ENCODE measurements at regions not wholly inside any gene's neighbourhood (a gene's known extent, or its start where the extent isn't known, plus 50 kb on each side); places are given as distances from the start of the nearest gene placed in this dataset.

DNA sequence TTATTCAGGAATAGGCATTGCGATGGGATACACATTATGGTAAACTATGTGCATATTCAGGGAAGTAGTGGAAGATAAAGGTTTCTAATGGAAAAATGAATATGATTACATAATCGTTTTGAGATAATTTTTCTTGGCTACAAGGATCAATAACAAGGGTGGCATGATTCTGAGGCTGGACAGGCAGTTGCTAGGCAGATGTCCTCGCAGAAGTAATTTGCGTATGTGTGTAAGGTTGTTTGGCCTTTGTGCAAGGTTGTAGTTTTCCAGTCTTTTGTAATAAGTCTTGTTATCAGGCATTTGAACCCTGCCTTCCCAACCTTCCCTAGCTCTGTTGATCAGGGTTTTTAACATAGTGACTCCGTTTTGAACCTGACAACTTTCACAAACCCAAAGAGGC, 59.7 kb downstream of the RGS12 start:
- intact Hi-C loops (cut with DNase I; ENCODE audit: low total_unique reads), result no loop called here
- no peak for DNase-seq
- WGBS, 5 donors, result 87 to 94% (median 90%) methylated on average over 5 of the region's 5 CpGs
- H3K4me3 ChIP-seq, result no peak overlapping the region
- H3K27ac ChIP-seq, result no peak overlapping the region
- no peaks in the 10 kb centered on the region for H3K27me3 ChIP-seq
- no peaks in the 10 kb centered on the region for H3K9me3 ChIP-seq
- H3K4me1 ChIP-seq, result peaks cover 0 to 14% (median 3%) of the 10 kb centered on the region in 4 donors
- TF ChIP-seq, protein P1, sequence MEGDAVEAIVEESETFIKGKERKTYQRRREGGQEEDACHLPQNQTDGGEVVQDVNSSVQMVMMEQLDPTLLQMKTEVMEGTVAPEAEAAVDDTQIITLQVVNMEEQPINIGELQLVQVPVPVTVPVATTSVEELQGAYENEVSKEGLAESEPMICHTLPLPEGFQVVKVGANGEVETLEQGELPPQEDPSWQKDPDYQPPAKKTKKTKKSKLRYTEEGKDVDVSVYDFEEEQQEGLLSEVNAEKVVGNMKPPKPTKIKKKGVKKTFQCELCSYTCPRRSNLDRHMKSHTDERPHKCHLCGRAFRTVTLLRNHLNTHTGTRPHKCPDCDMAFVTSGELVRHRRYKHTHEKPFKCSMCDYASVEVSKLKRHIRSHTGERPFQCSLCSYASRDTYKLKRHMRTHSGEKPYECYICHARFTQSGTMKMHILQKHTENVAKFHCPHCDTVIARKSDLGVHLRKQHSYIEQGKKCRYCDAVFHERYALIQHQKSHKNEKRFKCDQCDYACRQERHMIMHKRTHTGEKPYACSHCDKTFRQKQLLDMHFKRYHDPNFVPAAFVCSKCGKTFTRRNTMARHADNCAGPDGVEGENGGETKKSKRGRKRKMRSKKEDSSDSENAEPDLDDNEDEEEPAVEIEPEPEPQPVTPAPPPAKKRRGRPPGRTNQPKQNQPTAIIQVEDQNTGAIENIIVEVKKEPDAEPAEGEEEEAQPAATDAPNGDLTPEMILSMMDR (IDR thresholded peaks at IDR 0.05), result no peak
- TF ChIP-seq POLR2A (IDR thresholded peaks at IDR 0.05) (no peak), POLR2AphosphoS5 (IDR thresholded peaks at IDR 0.05) (no peak), EP300 (IDR thresholded peaks at IDR 0.05) (no peak)
- H3K36me3 ChIP-seq, result no peaks in the 10 kb centered on the region

DNA sequence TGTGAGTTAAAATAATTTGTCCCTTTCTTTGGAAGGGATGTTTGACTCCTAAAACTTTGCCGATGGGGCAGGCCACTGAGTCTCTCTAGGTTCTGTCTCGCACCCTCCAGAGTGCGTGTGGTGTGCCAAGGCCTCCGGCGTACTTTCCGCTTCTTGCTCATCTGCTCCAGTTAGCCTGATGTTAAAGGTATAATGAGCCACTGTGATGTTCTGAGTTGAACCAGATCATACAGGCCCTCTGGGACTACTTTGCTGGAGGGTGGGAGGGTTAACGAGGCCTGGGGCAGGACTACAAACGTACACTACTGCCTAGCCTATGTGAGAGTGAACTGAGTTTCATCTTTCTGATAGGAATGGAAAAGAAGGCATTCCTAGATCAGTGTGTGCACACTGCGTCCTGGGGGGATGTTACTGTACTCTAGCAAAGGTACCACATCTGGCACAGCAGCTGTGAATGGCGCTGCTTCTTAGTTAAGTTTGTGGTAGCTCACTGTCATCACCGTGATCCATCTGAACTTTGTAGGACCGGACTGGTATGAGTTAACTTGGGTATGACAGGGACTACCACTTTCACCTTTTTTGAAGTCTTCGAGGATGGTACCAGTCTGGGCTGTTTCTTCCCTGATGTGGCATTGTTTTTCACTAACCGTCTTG, 60.2 kb downstream of the RGS12 start:
- TF ChIP-seq, protein P1 (IDR thresholded peaks at IDR 0.05), result no peak
- TF ChIP-seq POLR2AphosphoS5 (IDR thresholded peaks at IDR 0.05) (no peak), EP300 (IDR thresholded peaks at IDR 0.05) (no peak), POLR2A (IDR thresholded peaks at IDR 0.05) (no peak)
- no peak for DNase-seq
- H3K4me3 ChIP-seq, result no peak overlapping the region
- H3K36me3 ChIP-seq, result no peaks in the 10 kb centered on the region
- H3K27me3 ChIP-seq, result no peaks in the 10 kb centered on the region
- no peaks in the 10 kb centered on the region for H3K9me3 ChIP-seq
- no peak overlapping the region for H3K27ac ChIP-seq
- peaks cover 0 to 14% (median 3%) of the 10 kb centered on the region in 4 donors for H3K4me1 ChIP-seq
- 96 to 97% (median 97%) methylated on average over 12 to 14 of the region's 14 CpGs for WGBS, 5 donors
- intact Hi-C loops (cut with DNase I; ENCODE audit: low total_unique reads), result no loop called here

DNA sequence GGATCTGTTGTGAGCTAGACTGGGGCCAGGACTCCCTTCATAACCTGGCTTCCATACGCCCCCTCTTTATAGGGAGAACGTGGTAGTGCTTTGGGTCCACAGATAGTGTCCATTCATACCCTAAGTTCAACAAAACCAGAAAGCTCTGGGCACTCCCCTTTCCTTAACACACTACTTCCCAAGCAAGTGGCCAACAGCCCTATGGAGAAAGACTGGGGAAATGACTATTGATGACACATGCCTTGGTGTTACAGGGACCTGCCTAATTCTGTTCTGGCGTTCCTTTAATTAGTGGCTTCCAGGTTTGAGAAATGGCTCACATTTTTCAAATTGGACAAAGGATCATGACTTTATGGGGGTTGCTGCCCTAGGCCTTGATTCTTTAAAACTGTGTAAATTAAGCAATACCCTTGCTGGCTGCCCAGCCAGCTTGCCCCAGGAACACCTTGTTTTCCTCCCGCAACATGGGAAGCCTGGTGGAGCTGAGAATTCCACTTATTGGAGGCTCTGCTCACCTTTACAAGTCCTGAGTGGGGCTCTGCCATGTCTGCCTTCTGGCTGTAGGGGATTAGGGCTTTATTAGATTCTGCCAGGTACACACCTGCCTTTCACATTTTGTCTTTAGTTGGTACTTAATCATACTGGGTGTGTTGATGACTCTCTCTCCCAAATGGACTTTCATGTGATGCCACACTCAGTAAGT, 61.1 kb downstream of the RGS12 start:
- H3K36me3 ChIP-seq, result no peaks in the 10 kb centered on the region
- TF ChIP-seq POLR2AphosphoS5 (IDR thresholded peaks at IDR 0.05) (no peak), POLR2A (IDR thresholded peaks at IDR 0.05) (no peak), EP300 (IDR thresholded peaks at IDR 0.05) (no peak)
- TF ChIP-seq, protein P1 (IDR thresholded peaks at IDR 0.05), result no peak
- H3K27ac ChIP-seq, result peak overlapping the region in 1 of 5 donors; percentile 10
- no peak overlapping the region for H3K4me3 ChIP-seq
- peaks cover 0 to 14% (median 4%) of the 10 kb centered on the region in 4 donors for H3K4me1 ChIP-seq
- no peaks in the 10 kb centered on the region for H3K27me3 ChIP-seq
- intact Hi-C loops (cut with DNase I; ENCODE audit: low total_unique reads), result no loop called here
- no peaks in the 10 kb centered on the region for H3K9me3 ChIP-seq
- DNase-seq, result no peak
- 81 to 91% (median 84%) methylated on average over 4 of the region's 4 CpGs for WGBS, 5 donors

DNA sequence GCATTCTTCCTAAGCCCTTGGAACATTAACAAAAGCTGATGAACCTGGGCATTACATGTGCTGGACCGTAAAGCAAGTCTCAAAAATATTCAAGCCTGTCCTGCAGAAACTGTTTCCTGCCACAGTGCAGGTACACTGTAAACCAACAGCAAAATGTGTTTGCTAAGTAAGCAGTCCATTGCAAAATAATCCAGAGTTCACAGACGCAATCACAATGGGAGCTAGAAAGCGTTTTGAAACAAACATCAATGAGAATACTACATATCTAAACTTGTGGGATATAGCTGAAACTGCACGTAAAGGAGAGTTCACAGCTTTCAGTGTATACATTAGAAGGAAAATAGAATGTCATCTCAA, 61.6 kb downstream of the RGS12 start:
- peaks cover 0 to 14% (median 4%) of the 10 kb centered on the region in 4 donors for H3K4me1 ChIP-seq
- H3K36me3 ChIP-seq, result no peaks in the 10 kb centered on the region
- no peak for TF ChIP-seq EP300 (IDR thresholded peaks at IDR 0.05)
- TF ChIP-seq, protein P1 (IDR thresholded peaks at IDR 0.05), result peak in 1 of 7 experiments; percentile 4
- TF ChIP-seq POLR2A (IDR thresholded peaks at IDR 0.05), result no peak
- H3K9me3 ChIP-seq, result no peaks in the 10 kb centered on the region
- intact Hi-C loops (cut with DNase I; ENCODE audit: low total_unique reads), result no loop called here
- H3K27ac ChIP-seq, result peak overlapping the region in 1 of 5 donors; percentile 10
- no peak for DNase-seq
- H3K4me3 ChIP-seq, result no peak overlapping the region
- no peaks in the 10 kb centered on the region for H3K27me3 ChIP-seq
- 28 to 60% (median 51%) methylated on average over 4 of the region's 4 CpGs for WGBS, 5 donors

Data from stomach (tissue), 8 donors.